CD14-positive monocyte (primary cell): ENCODE measurements at regions not wholly inside any gene's neighbourhood (a gene's known extent, or its start where the extent isn't known, plus 50 kb on each side); places are given as distances from the start of the nearest gene placed in this dataset.

ENCODE experiments used
- DNase-seq, 3 donors: peaks; one replicate each; pipeline ENCODE4 v3.0.0-alpha.2; 2011 to 2022
- H2AFZ ChIP-seq: 2 replicates; pipeline ENCODE4 v1.6.0; 2012; ENCODE audit warnings: mild to moderate bottlenecking, low read depth, low read length, inconsistent platforms; ENCODE audit not compliant: insufficient read depth, poor library complexity, severe bottlenecking
- H3K27ac ChIP-seq, 2 donors: 1 replicate in 1 of 2; 2 replicates in 1 of 2; pipeline ENCODE4 v1.5.1; 2012 to 2013; ENCODE audit warnings: low read length in 2 of 2, control low read depth in 1 of 2, inconsistent platforms in 1 of 2, low read depth in 1 of 2, mild to moderate bottlenecking in 1 of 2
- H3K27me3 ChIP-seq, 2 donors: one replicate each; pipeline versions ENCODE4 v1.6.0 to v1.6.1; 2011 to 2013; ENCODE audit warnings: low read length in 2 of 2; ENCODE audit not compliant: control insufficient read depth in 2 of 2, insufficient read depth in 2 of 2
- H3K36me3 ChIP-seq, 2 donors: replicated peaks in 1 of 2; 1 replicate in 1 of 2; 2 replicates in 1 of 2; pipeline versions ENCODE4 v1.5.1 to v1.6.1; 2012 to 2013; ENCODE audit warnings: low read length in 2 of 2, control low read depth in 1 of 2, inconsistent platforms in 1 of 2, mild to moderate bottlenecking in 1 of 2; ENCODE audit not compliant: insufficient read depth in 2 of 2, control insufficient read depth in 1 of 2
- H3K4me1 ChIP-seq, 2 donors: 1 replicate in 1 of 2; 2 replicates in 1 of 2; pipeline versions ENCODE4 v1.5.1 to v1.6.1; 2012 to 2013; ENCODE audit warnings: low read length in 2 of 2, control low read depth in 1 of 2, inconsistent platforms in 1 of 2, mild to moderate bottlenecking in 1 of 2, moderate library complexity in 1 of 2; ENCODE audit not compliant: insufficient read depth in 2 of 2, control insufficient read depth in 1 of 2
- H3K4me2 ChIP-seq: replicated peaks from 2 replicates; pipeline ENCODE3; 2012; ENCODE audit warnings: low read length, moderate library complexity, mild to moderate bottlenecking; ENCODE audit not compliant: poor library complexity, severe bottlenecking; ENCODE audit errors: extremely low read depth
- H3K4me3 ChIP-seq, 3 experiments: fragments of 200-600 bp in 1 of 3; sonication (generic) in 1 of 3; replicated peaks in 1 of 3; 1 replicate in 2 of 3; 2 replicates in 1 of 3; pipeline ENCODE4 v1.5.1; 2011 to 2013; ENCODE audit warnings: low read length in 3 of 3, mild to moderate bottlenecking in 3 of 3, control low read depth in 2 of 3, low read depth in 2 of 3, inconsistent platforms in 1 of 3, moderate library complexity in 1 of 3
- H3K79me2 ChIP-seq: 2 replicates; pipeline ENCODE4 v1.6.0; 2012; ENCODE audit warnings: mild to moderate bottlenecking, control low read depth, inconsistent platforms, low read length, moderate library complexity; ENCODE audit not compliant: insufficient read depth
- H3K9ac ChIP-seq: 2 replicates; pipeline ENCODE4 v1.6.0; 2017; ENCODE audit warnings: low read length, mild to moderate bottlenecking; ENCODE audit not compliant: insufficient read depth, poor library complexity, severe bottlenecking
- H3K9me3 ChIP-seq, 2 donors: replicated peaks in 1 of 2; 1 replicate in 1 of 2; 2 replicates in 1 of 2; pipeline versions ENCODE4 v1.5.1 to v1.6.1; 2012 to 2013; ENCODE audit warnings: low read length in 2 of 2, control low read depth in 1 of 2; ENCODE audit not compliant: control insufficient read depth in 1 of 2, insufficient read depth in 1 of 2
- H4K20me1 ChIP-seq: 2 replicates; pipeline ENCODE4 v1.6.0; 2012; ENCODE audit warnings: mild to moderate bottlenecking, low read length, control low read depth, moderate library complexity; ENCODE audit not compliant: insufficient read depth
- H3K27ac Mint-ChIP-seq, 7 donors: one replicate each; pipeline ENCODE4 v1.8.0; 2020; ENCODE audit warnings: mild to moderate bottlenecking in 7 of 7, mixed read lengths in 7 of 7, moderate library complexity in 6 of 7, inconsistent platforms in 2 of 7
- H3K27me3 Mint-ChIP-seq, 3 donors: one replicate each; pipeline ENCODE4 v1.8.0; 2021 to 2022; ENCODE audit warnings: low read depth in 3 of 3, mild to moderate bottlenecking in 3 of 3, mixed read lengths in 3 of 3, moderate library complexity in 3 of 3, inconsistent platforms in 1 of 3
- H3K36me3 Mint-ChIP-seq, 2 donors: one replicate each; pipeline ENCODE4 v1.8.0; 2020; ENCODE audit warnings: mixed read lengths in 2 of 2, inconsistent platforms in 1 of 2, mild to moderate bottlenecking in 1 of 2
- H3K4me1 Mint-ChIP-seq: one replicate; pipeline ENCODE4 v1.8.0; 2020; ENCODE audit warnings: mild to moderate bottlenecking, mixed read lengths
- H3K4me3 Mint-ChIP-seq, 2 donors: one replicate each; pipeline ENCODE4 v1.8.0; 2020; ENCODE audit warnings: mild to moderate bottlenecking in 2 of 2, mixed read lengths in 2 of 2, moderate library complexity in 1 of 2
- H3K9me3 Mint-ChIP-seq, 7 donors: one replicate each; pipeline ENCODE4 v1.8.0; 2020 to 2022; ENCODE audit warnings: mixed read lengths in 7 of 7, mild to moderate bottlenecking in 6 of 7, moderate library complexity in 6 of 7, inconsistent platforms in 2 of 7
- CTCF ChIP-seq: fragments of 200-600 bp; IDR thresholded peaks from one replicate; pipeline ENCODE4 v1.8.0; 2022; ENCODE audit warnings: antibody characterized with exemption, mild to moderate bottlenecking
- WGBS: methylation state at CpG from one replicate; pipeline ENCODE4 v1.1.5; 2013; ENCODE audit warnings: missing lambda C conversion rate; ENCODE audit not compliant: insufficient coverage; 5-methylcytosine and 5-hydroxymethylcytosine counted together
- intact Hi-C, 2 donors: fragments of 100-400 bp; cut with micrococcal nuclease; formaldehyde crosslinking; loops; one replicate each; pipeline versions ENCODE4 v1.15.0 to v1.15.1; 2023

- Mint-ChIP-seq H3K36me3 (no peaks in the 10 kb centered on the region), H3K4me3 (no peak overlapping the region), H3K9me3 (peaks cover 0 to 3% (median 0%) of the 10 kb centered on the region in 7 donors), H3K27me3 (peaks cover 0 to 2% (median 2%) of the 10 kb centered on the region in 3 donors), H3K4me1 (no peaks in the 10 kb centered on the region), H3K27ac (no peak overlapping the region)
- no peak for TF ChIP-seq CTCF
- intact Hi-C loops: no loop called here
- no peaks in the 10 kb centered on the region for H3K36me3 ChIP-seq
- H3K9me3 ChIP-seq: no peaks in the 10 kb centered on the region
- H2AFZ ChIP-seq: no peak overlapping the region
- H3K79me2 ChIP-seq: no peaks in the 10 kb centered on the region
- H3K4me3 ChIP-seq: no peak overlapping the region
- no peaks in the 10 kb centered on the region for H4K20me1 ChIP-seq
- no peak overlapping the region for H3K4me2 ChIP-seq
- H3K27me3 ChIP-seq: no peaks in the 10 kb centered on the region
- H3K9ac ChIP-seq: no peak overlapping the region
- no peak overlapping the region for H3K27ac ChIP-seq
- 100% methylated on average over 1 of the region's 4 CpGs for WGBS
- no peaks in the 10 kb centered on the region for H3K4me1 ChIP-seq
- no peak for DNase-seq
Measured at GRCh38 chr4:173765751-173766150, 235.7 kb upstream of the HAND2 start.

- H3K4me3 Mint-ChIP-seq: no peak overlapping the region
- H2AFZ ChIP-seq: no peak overlapping the region
Measured at GRCh38 chr4:173763389-173763788, 233.4 kb upstream of the HAND2 start.

More at GRCh38 chr4:173763389-173763788, 233.4 kb upstream of the HAND2 start:
- no peaks in the 10 kb centered on the region for H4K20me1 ChIP-seq
- Mint-ChIP-seq H3K27me3 (peaks cover 0 to 2% (median 2%) of the 10 kb centered on the region in 3 donors), H3K27ac (no peak overlapping the region), H3K4me1 (no peaks in the 10 kb centered on the region), H3K9me3 (peaks cover 0 to 3% (median 0%) of the 10 kb centered on the region in 7 donors), H3K36me3 (no peaks in the 10 kb centered on the region)
- intact Hi-C loops: no loop called here
- no peak for DNase-seq
- no peaks in the 10 kb centered on the region for H3K79me2 ChIP-seq
- H3K27me3 ChIP-seq: no peaks in the 10 kb centered on the region
- no peaks in the 10 kb centered on the region for H3K4me1 ChIP-seq
- H3K9me3 ChIP-seq: no peaks in the 10 kb centered on the region
- H3K4me2 ChIP-seq: no peak overlapping the region
- 93% methylated on average over 3 of the region's 4 CpGs for WGBS
- no peak overlapping the region for H3K4me3 ChIP-seq
- H3K27ac ChIP-seq: no peak overlapping the region
- TF ChIP-seq CTCF: no peak
- no peaks in the 10 kb centered on the region for H3K36me3 ChIP-seq
- no peak overlapping the region for H3K9ac ChIP-seq
